ENCODE measurements at regions not wholly inside any gene's neighbourhood (a gene's known extent, or its start where the extent isn't known, plus 50 kb on each side); places are given as distances from the start of the nearest gene placed in this dataset.

- H3K9me3 ChIP-seq (ENCODE audit: control insufficient read depth, low read depth, low read length): no peaks in the 10 kb centered on the region
- DNase-seq (ENCODE audit: low read depth, low spot score) (no peak), FAIRE-seq (no peak)
- no peak overlapping the region for H2AFZ ChIP-seq (ENCODE audit: control insufficient read depth, low read length)
- no peak overlapping the region for H3K4me2 ChIP-seq (ENCODE audit: control insufficient read depth, extremely low read depth, insufficient read depth, low read depth, low read length)
- H3K9ac ChIP-seq (ENCODE audit: control insufficient read depth, extremely low read depth, insufficient read depth, low read length): no peak overlapping the region
- no peak for TF ChIP-seq CTCF (optimal IDR thresholded peaks at IDR 0.05 in 1 of 3, IDR thresholded peaks at IDR 0.05 in 1 of 3, conservative IDR thresholded peaks at IDR 0.05 in 1 of 3; ENCODE audit: extremely low read depth in 1 of 3, insufficient read depth in 2 of 3, low read length in 3 of 3)
- H3K9me1 ChIP-seq (ENCODE audit: control insufficient read depth, extremely low read depth, insufficient read depth, low read length): no peaks in the 10 kb centered on the region
- H3K4me3 ChIP-seq (ENCODE audit: control insufficient read depth in 2 of 3, extremely low read depth in 1 of 3, insufficient read depth in 2 of 3, low read depth in 1 of 3, low read length in 3 of 3): no peak overlapping the region
- dilution Hi-C loops (cut with MboI; ENCODE audit: extremely low pct_ligation_motif_present, low sequenced_read_pairs): no loop called here
- no peaks in the 10 kb centered on the region for H3K4me1 ChIP-seq (ENCODE audit: control insufficient read depth, extremely low read depth, insufficient read depth, low read length)
- no peak overlapping the region for H3K27ac ChIP-seq (ENCODE audit: control insufficient read depth, insufficient read depth, low read length)
- no peaks in the 10 kb centered on the region for H3K27me3 ChIP-seq (ENCODE audit: control insufficient read depth, extremely low read depth, insufficient read depth, low read length)
- H3K36me3 ChIP-seq (ENCODE audit: control insufficient read depth in 2 of 2, extremely low read depth in 1 of 2, insufficient read depth in 2 of 2, low read length in 2 of 2): no peaks in the 10 kb centered on the region
- H4K20me1 ChIP-seq (ENCODE audit: control insufficient read depth, extremely low read depth, insufficient read depth, low read length): no peaks in the 10 kb centered on the region
- no peaks in the 10 kb centered on the region for H3K79me2 ChIP-seq (ENCODE audit: control insufficient read depth, insufficient read depth, low read length)
These were observed 102.9 kb downstream of the EDN1 start for GRCh38 chr6:12393100-12393499.

- DNase-seq (ENCODE audit: low read depth, low spot score): no peak
- Histone ChIP-seq H3K36me3 (ENCODE audit: control insufficient read depth in 2 of 2, extremely low read depth in 1 of 2, insufficient read depth in 2 of 2, low read length in 2 of 2) (no peaks in the 10 kb centered on the region), H3K4me2 (ENCODE audit: control insufficient read depth, extremely low read depth, insufficient read depth, low read depth, low read length) (no peak overlapping the region), H2AFZ (ENCODE audit: control insufficient read depth, low read length) (no peak overlapping the region), H3K9me1 (ENCODE audit: control insufficient read depth, extremely low read depth, insufficient read depth, low read length) (no peaks in the 10 kb centered on the region), H3K9me3 (ENCODE audit: control insufficient read depth, low read depth, low read length) (no peaks in the 10 kb centered on the region), H3K79me2 (ENCODE audit: control insufficient read depth, insufficient read depth, low read length) (no peaks in the 10 kb centered on the region), H3K27ac (ENCODE audit: control insufficient read depth, insufficient read depth, low read length) (no peak overlapping the region), H4K20me1 (ENCODE audit: control insufficient read depth, extremely low read depth, insufficient read depth, low read length) (no peaks in the 10 kb centered on the region), H3K4me1 (ENCODE audit: control insufficient read depth, extremely low read depth, insufficient read depth, low read length) (no peaks in the 10 kb centered on the region), H3K27me3 (ENCODE audit: control insufficient read depth, extremely low read depth, insufficient read depth, low read length) (no peaks in the 10 kb centered on the region), H3K4me3 (ENCODE audit: control insufficient read depth in 2 of 3, extremely low read depth in 1 of 3, insufficient read depth in 2 of 3, low read depth in 1 of 3, low read length in 3 of 3) (no peak overlapping the region), H3K9ac (ENCODE audit: control insufficient read depth, extremely low read depth, insufficient read depth, low read length) (no peak overlapping the region)
- dilution Hi-C loops (cut with MboI; ENCODE audit: extremely low pct_ligation_motif_present, low sequenced_read_pairs): no loop called here
- TF ChIP-seq EZH2 (IDR thresholded peaks at IDR 0.05; ENCODE audit: low read length) (no peak), CTCF (optimal IDR thresholded peaks at IDR 0.05 in 1 of 3, IDR thresholded peaks at IDR 0.05 in 1 of 3, conservative IDR thresholded peaks at IDR 0.05 in 1 of 3; ENCODE audit: extremely low read depth in 1 of 3, insufficient read depth in 2 of 3, low read length in 3 of 3) (no peak)
- no peak for FAIRE-seq
These were observed 104.0 kb downstream of the EDN1 start for GRCh38 chr6:12394170-12394569.
